CD4-positive, CD25-positive, alpha-beta regulatory T cell (primary cell): ENCODE measurements at regions not wholly inside any gene's neighbourhood (a gene's known extent, or its start where the extent isn't known, plus 50 kb on each side); places are given as distances from the start of the nearest gene placed in this dataset.

Experiments used
- ATAC-seq, 2 donors: fragments of 150-1000 bp; cut with Tn5 transposase; one replicate each; pipeline ENCODE4 v1.10.0; 2021; ENCODE audit warnings: low read depth in 2 of 2, moderate number of reproducible peaks in 2 of 2, moderate library complexity in 1 of 2
- DNase-seq, 3 donors: peaks; one replicate each; pipeline versions ENCODE4 v3.0.0 to v3.0.0-alpha.2; 2012 to 2022; ENCODE audit warnings: mixed read lengths in 1 of 3
- H3K27ac ChIP-seq: one replicate; pipeline ENCODE4 v1.7.0; 2013; ENCODE audit warnings: mild to moderate bottlenecking, low read length; ENCODE audit not compliant: insufficient read depth, poor library complexity, severe bottlenecking
- H3K27me3 ChIP-seq: one replicate; pipeline ENCODE4 v1.7.0; 2013; ENCODE audit warnings: low read length; ENCODE audit not compliant: control insufficient read depth, insufficient read depth
- H3K36me3 ChIP-seq: one replicate; pipeline ENCODE4 v1.7.0; 2013; ENCODE audit warnings: mild to moderate bottlenecking, low read length, moderate library complexity; ENCODE audit not compliant: control insufficient read depth, insufficient read depth
- H3K4me1 ChIP-seq: 2 replicates; pipeline ENCODE4 v1.7.0; 2013; ENCODE audit warnings: mild to moderate bottlenecking, low read length; ENCODE audit not compliant: insufficient read depth, control insufficient read depth, poor library complexity, severe bottlenecking
- H3K4me3 ChIP-seq: one replicate; pipeline ENCODE4 v1.7.0; 2013; ENCODE audit warnings: low read depth, mild to moderate bottlenecking, low read length, moderate library complexity
- H3K9me3 ChIP-seq, 2 experiments: 1 replicate in 1 of 2; 2 replicates in 1 of 2; pipeline ENCODE4 v1.7.0; 2013; ENCODE audit warnings: low read length in 2 of 2, mild to moderate bottlenecking in 1 of 2, moderate library complexity in 1 of 2; ENCODE audit not compliant: control insufficient read depth in 2 of 2
- H3K27ac Mint-ChIP-seq, 3 donors: one replicate each; pipeline ENCODE4 v1.8.0; 2020 to 2022; ENCODE audit warnings: mild to moderate bottlenecking in 3 of 3, mixed read lengths in 3 of 3, moderate library complexity in 2 of 3
- H3K27me3 Mint-ChIP-seq: one replicate; pipeline ENCODE4 v1.8.0; 2022; ENCODE audit warnings: mild to moderate bottlenecking, mixed read lengths
- H3K36me3 Mint-ChIP-seq: one replicate; pipeline ENCODE4 v1.8.0; 2020; ENCODE audit warnings: mixed read lengths
- H3K4me1 Mint-ChIP-seq, 4 donors: one replicate each; pipeline ENCODE4 v1.8.0; 2020 to 2022; ENCODE audit warnings: mixed read lengths in 4 of 4, mild to moderate bottlenecking in 1 of 4
- H3K4me3 Mint-ChIP-seq, 4 donors: one replicate each; pipeline ENCODE4 v1.8.0; 2020 to 2022; ENCODE audit warnings: mild to moderate bottlenecking in 4 of 4, mixed read lengths in 4 of 4, moderate library complexity in 3 of 4
- H3K9me3 Mint-ChIP-seq, 7 donors: one replicate each; pipeline ENCODE4 v1.8.0; 2020 to 2022; ENCODE audit warnings: mixed read lengths in 7 of 7, mild to moderate bottlenecking in 3 of 7, moderate library complexity in 2 of 7

DNA sequence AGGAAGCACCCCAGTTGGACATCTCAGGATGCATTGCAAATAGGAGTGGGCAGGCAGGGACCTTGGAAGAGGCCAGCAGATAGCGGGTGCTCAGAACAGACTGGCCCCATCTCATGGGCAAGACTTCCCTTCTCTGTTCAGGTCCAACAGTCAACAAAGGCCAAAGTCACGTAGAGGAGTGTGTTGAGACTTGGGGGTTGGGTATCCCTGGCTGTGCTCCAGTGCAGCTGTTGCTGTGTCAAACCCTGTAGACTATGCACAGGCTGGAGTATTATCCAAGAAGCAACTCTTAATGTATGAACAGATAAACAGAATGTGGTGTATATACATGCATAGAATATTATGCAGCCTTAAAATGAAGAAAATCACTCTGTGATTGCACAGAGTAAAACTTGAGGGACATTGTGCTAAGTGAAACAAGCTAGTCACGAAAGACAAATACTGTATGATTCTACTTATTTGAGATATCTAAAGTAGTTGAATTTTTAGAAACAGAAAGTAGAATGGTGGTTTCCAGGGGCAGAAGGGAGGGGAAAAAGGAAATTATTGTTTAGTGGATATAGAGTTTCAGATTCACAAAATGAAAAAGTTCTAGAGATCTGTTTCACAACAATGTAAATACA lies 192.1 kb upstream of the LCORL start:
- no peak overlapping the region for H3K4me3 Mint-ChIP-seq
- no peak for ATAC-seq

DNA sequence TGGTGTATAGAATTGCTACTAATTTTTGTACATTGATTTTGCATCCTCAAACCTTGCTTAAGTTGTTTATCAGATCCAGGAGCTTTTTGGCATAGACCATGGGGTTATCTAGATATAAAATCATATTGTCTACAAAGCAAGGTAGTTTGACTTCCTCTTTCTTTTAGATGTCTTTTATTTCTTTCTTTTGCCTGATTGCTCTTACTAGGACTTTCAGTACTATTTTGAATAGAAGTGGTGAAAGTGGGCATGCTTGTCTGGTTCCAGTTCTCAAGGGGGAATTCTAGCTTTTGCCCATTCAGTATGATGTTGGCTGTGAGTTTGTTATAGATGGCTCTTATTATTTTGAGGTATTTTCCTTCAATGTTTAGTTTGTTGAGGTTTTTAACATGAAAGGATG lies 187.9 kb upstream of the LCORL start:
- H3K4me3 ChIP-seq: no peak overlapping the region
- no peak overlapping the region for H3K27ac Mint-ChIP-seq
- H3K4me1 ChIP-seq: no peaks in the 10 kb centered on the region
- H3K4me1 Mint-ChIP-seq: no peaks in the 10 kb centered on the region
- H3K4me3 Mint-ChIP-seq: no peak overlapping the region
- H3K36me3 Mint-ChIP-seq: no peaks in the 10 kb centered on the region
- H3K36me3 ChIP-seq: no peaks in the 10 kb centered on the region
- DNase-seq: no peak
- H3K27me3 ChIP-seq: no peaks in the 10 kb centered on the region
- H3K9me3 Mint-ChIP-seq: peaks cover 0 to 3% (median 0%) of the 10 kb centered on the region in 7 donors
- no peak overlapping the region for H3K27ac ChIP-seq
- H3K27me3 Mint-ChIP-seq: no peaks in the 10 kb centered on the region
- H3K9me3 ChIP-seq: no peaks in the 10 kb centered on the region
- ATAC-seq: no peak

More for the DNA sequence above, 192.1 kb upstream of the LCORL start:
- H3K9me3 Mint-ChIP-seq: peaks cover 0 to 2% (median 0%) of the 10 kb centered on the region in 7 donors
- no peak overlapping the region for H3K4me3 ChIP-seq
- H3K36me3 ChIP-seq: no peaks in the 10 kb centered on the region
- no peaks in the 10 kb centered on the region for H3K27me3 ChIP-seq
- H3K27me3 Mint-ChIP-seq: no peaks in the 10 kb centered on the region
- H3K36me3 Mint-ChIP-seq: no peaks in the 10 kb centered on the region
- no peaks in the 10 kb centered on the region for H3K4me1 Mint-ChIP-seq
- no peak for DNase-seq
- no peaks in the 10 kb centered on the region for H3K4me1 ChIP-seq
- H3K27ac ChIP-seq: no peak overlapping the region
- H3K9me3 ChIP-seq: no peaks in the 10 kb centered on the region
- no peak overlapping the region for H3K27ac Mint-ChIP-seq

DNA sequence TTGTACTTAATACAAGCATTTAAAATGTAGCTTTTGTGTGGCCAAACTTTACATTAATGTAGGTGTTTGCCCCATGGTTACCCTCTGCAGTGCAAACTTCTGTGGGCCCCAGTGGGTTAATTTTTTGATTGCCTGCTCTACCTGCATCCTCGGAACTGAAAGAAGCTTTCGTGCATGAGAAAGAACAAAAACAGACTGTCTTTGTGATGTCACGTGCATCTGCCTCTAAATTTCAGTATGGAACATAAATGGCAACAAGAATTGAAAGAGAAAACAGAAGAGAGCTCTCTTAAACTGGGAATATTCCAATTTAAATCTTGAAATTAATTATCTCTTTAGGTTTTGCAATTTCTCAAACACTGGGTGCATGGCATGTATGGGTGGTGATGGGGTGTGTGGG lies 182.4 kb upstream of the LCORL start:
- Mint-ChIP-seq H3K36me3 (no peaks in the 10 kb centered on the region), H3K27me3 (no peaks in the 10 kb centered on the region), H3K4me3 (no peak overlapping the region), H3K27ac (no peak overlapping the region), H3K9me3 (peaks cover 0 to 4% (median 0%) of the 10 kb centered on the region in 7 donors), H3K4me1 (no peaks in the 10 kb centered on the region)
- no peak for DNase-seq
- H3K27ac ChIP-seq: no peak overlapping the region
- no peaks in the 10 kb centered on the region for H3K4me1 ChIP-seq
- H3K9me3 ChIP-seq: no peaks in the 10 kb centered on the region
- no peaks in the 10 kb centered on the region for H3K27me3 ChIP-seq
- no peak for ATAC-seq
- no peaks in the 10 kb centered on the region for H3K36me3 ChIP-seq
- H3K4me3 ChIP-seq: no peak overlapping the region

DNA sequence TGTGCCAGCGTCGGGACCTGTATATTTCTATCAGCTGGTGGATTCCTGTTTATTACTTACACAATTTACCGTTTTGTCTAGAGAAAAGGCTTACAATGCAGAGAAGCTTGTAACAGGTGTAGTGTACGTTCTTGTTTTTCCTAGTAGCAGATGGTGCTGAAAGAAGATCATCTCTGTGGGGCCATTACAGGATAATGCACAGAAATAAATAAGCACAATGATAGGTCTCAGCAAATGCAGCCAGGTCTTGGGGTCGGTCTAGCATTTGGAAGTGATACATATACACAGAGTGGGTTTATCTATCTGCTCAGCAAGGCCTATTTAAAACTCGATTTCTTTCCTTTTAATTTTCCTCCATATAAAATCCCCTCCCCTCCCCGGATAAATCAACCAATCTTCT lies 180.9 kb upstream of the LCORL start:
- Histone ChIP-seq H3K36me3 (no peaks in the 10 kb centered on the region), H3K27ac (no peak overlapping the region), H3K4me3 (no peak overlapping the region), H3K27me3 (no peaks in the 10 kb centered on the region), H3K4me1 (no peaks in the 10 kb centered on the region), H3K9me3 (no peaks in the 10 kb centered on the region)
- ATAC-seq (no peak), DNase-seq (no peak)
- peaks cover 0 to 4% (median 0%) of the 10 kb centered on the region in 7 donors for H3K9me3 Mint-ChIP-seq
- no peaks in the 10 kb centered on the region for H3K4me1 Mint-ChIP-seq
- H3K36me3 Mint-ChIP-seq: no peaks in the 10 kb centered on the region
- H3K4me3 Mint-ChIP-seq: no peak overlapping the region
- H3K27ac Mint-ChIP-seq: no peak overlapping the region
- no peaks in the 10 kb centered on the region for H3K27me3 Mint-ChIP-seq

DNA sequence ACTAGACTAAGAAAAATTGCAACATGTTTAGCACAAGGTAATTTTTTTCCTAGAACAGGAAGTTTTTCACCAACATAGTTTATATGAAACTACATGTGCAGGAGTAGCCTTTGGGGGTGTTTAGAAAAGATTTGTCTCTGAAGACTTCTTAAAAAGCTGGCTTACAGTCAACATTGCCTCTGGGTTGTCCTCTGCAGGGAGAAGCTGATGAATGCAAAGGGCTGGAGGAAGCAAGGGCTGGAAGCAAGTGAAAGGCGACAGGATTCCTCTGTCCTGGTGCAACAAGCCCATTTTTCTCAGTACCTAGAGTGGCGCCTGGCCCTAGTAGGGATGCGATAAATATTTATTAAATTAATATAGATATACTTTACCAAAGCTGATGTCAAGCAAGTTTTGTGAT lies 180.3 kb upstream of the LCORL start:
- no peaks in the 10 kb centered on the region for H3K9me3 ChIP-seq
- no peaks in the 10 kb centered on the region for H3K36me3 ChIP-seq
- no peak overlapping the region for H3K27ac ChIP-seq
- H3K4me3 ChIP-seq: no peak overlapping the region
- H3K27ac Mint-ChIP-seq: no peak overlapping the region
- no peaks in the 10 kb centered on the region for H3K36me3 Mint-ChIP-seq
- H3K9me3 Mint-ChIP-seq: peaks cover 0 to 4% (median 0%) of the 10 kb centered on the region in 7 donors
- no peaks in the 10 kb centered on the region for H3K4me1 ChIP-seq
- DNase-seq: no peak
- no peaks in the 10 kb centered on the region for H3K27me3 Mint-ChIP-seq
- ATAC-seq: no peak
- no peak overlapping the region for H3K4me3 Mint-ChIP-seq
- no peaks in the 10 kb centered on the region for H3K27me3 ChIP-seq
- H3K4me1 Mint-ChIP-seq: no peaks in the 10 kb centered on the region

DNA sequence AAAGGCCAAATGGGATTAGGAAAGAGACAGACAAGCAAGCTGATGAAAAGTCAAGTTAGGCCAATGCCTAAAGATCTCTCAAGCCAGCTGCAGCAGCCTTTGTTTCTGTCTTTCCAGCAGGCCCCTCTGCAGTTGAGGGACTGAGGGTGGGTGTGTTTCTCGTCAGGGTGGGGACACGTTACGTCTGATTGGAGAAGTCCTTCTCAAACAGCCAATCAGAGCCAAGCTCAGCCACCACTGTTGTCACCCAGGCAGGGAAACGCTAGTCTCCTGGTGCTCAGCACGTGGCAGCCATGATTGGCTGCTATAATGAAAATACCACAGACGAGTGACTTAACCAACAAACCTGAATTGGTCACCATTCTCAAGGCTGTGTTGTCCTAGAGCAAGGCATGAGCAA lies 177.1 kb upstream of the LCORL start:
- no peaks in the 10 kb centered on the region for H3K4me1 Mint-ChIP-seq
- Histone ChIP-seq H3K27ac (no peak overlapping the region), H3K36me3 (no peaks in the 10 kb centered on the region), H3K9me3 (no peaks in the 10 kb centered on the region), H3K4me3 (no peak overlapping the region), H3K27me3 (no peaks in the 10 kb centered on the region), H3K4me1 (no peaks in the 10 kb centered on the region)
- no peaks in the 10 kb centered on the region for H3K36me3 Mint-ChIP-seq
- H3K27ac Mint-ChIP-seq: no peak overlapping the region
- no peak overlapping the region for H3K4me3 Mint-ChIP-seq
- no peak for DNase-seq
- no peak for ATAC-seq
- no peaks in the 10 kb centered on the region for H3K27me3 Mint-ChIP-seq
- peaks cover 0 to 3% (median 0%) of the 10 kb centered on the region in 7 donors for H3K9me3 Mint-ChIP-seq

DNA sequence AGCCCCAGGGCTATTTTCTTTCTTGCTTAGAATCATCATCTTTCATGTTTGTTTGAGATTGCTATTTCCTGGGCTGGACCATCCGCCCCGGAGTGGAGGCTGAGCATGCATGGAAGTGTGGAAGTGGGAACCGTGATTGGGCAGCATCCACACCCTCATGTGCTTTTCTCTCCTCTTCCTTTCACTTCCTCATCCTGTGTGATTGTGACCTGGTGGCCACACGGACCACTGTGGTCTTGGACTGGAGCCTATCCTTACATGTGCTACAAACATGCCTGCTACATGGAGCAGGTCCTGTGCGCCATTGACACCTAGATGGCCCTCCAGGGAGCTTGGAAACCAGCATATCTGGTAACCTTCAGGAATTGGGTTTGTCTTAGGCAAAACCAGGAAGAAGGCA lies 175.9 kb upstream of the LCORL start:
- Histone ChIP-seq H3K36me3 (no peaks in the 10 kb centered on the region), H3K27ac (no peak overlapping the region), H3K4me3 (no peak overlapping the region), H3K4me1 (no peaks in the 10 kb centered on the region), H3K9me3 (no peaks in the 10 kb centered on the region), H3K27me3 (no peaks in the 10 kb centered on the region)
- peaks cover 0 to 3% (median 0%) of the 10 kb centered on the region in 7 donors for H3K9me3 Mint-ChIP-seq
- no peak overlapping the region for H3K4me3 Mint-ChIP-seq
- no peaks in the 10 kb centered on the region for H3K27me3 Mint-ChIP-seq
- no peaks in the 10 kb centered on the region for H3K36me3 Mint-ChIP-seq
- no peak for ATAC-seq
- no peak overlapping the region for H3K27ac Mint-ChIP-seq
- DNase-seq: no peak
- no peaks in the 10 kb centered on the region for H3K4me1 Mint-ChIP-seq

DNA sequence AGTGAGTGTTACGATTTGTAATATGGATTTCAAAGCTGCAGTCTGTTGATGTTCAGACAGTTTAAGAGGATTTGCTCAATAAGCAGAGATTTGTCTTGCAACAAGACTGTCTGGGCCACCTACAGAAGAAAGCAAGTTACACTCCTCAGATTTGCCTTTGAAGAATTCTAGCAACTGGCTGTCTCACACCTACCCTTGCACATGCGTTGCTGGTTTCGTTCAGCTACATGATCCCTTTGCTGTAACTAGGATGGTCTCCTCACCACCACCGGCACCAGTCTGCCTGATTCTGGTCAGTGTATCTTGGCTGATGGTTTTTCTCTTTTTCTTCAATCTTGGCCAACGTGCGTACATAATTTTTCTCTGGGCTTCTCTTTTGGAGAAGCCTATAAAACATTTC lies 172.7 kb upstream of the LCORL start:
- no peaks in the 10 kb centered on the region for H3K9me3 ChIP-seq
- no peak overlapping the region for H3K4me3 ChIP-seq
- no peaks in the 10 kb centered on the region for H3K4me1 Mint-ChIP-seq
- ATAC-seq (no peak), DNase-seq (no peak)
- H3K27me3 Mint-ChIP-seq: no peaks in the 10 kb centered on the region
- no peak overlapping the region for H3K4me3 Mint-ChIP-seq
- no peaks in the 10 kb centered on the region for H3K4me1 ChIP-seq
- H3K36me3 Mint-ChIP-seq: no peaks in the 10 kb centered on the region
- no peak overlapping the region for H3K27ac ChIP-seq
- H3K27ac Mint-ChIP-seq: no peak overlapping the region
- H3K36me3 ChIP-seq: no peaks in the 10 kb centered on the region
- H3K27me3 ChIP-seq: no peaks in the 10 kb centered on the region
- H3K9me3 Mint-ChIP-seq: peaks cover 0 to 2% (median 0%) of the 10 kb centered on the region in 7 donors
